ENCODE measurements at regions not wholly inside any gene's neighbourhood (a gene's known extent, or its start where the extent isn't known, plus 50 kb on each side); places are given as distances from the start of the nearest gene placed in this dataset.

- TF ChIP-seq POLR2A (IDR thresholded peaks at IDR 0.05; ENCODE audit: low read depth, low read length): no peak
- no peak for TF ChIP-seq PAX5 (IDR thresholded peaks at IDR 0.05; ENCODE audit: insufficient read depth, low read length, severe bottlenecking)
These were observed 111.0 kb upstream of the RAI14 start for GRCh38 chr5:34545164-34545563.

All from GM12891 (cell line).